Forelimb muscle (tissue), 1 donor: ENCODE measurements at regions not wholly inside any gene's neighbourhood (a gene's known extent, or its start where the extent isn't known, plus 50 kb on each side); places are given as distances from the start of the nearest gene placed in this dataset.

Experiments used
- DNase-seq: peaks from one replicate; pipeline ENCODE4 v3.0.0-alpha.2; 2013; ENCODE audit warnings: low read depth

- no peak for DNase-seq
Measured at GRCh38 chr10:78513330-78513729, 479.7 kb downstream of the RPS24 start.

GRCh38 chr10:78513986-78514385, 480.3 kb downstream of the RPS24 start:
- DNase-seq = no peak

- DNase-seq = no peak
Measured at GRCh38 chr10:78514459-78514858, 480.8 kb downstream of the RPS24 start.

GRCh38 chr10:78515038-78515872, 481.6 kb downstream of the RPS24 start:
- no peak for DNase-seq

- DNase-seq = no peak
Measured at GRCh38 chr10:78515873-78516153, 482.1 kb downstream of the RPS24 start.

GRCh38 chr10:78516236-78516635, 482.6 kb downstream of the RPS24 start:
- DNase-seq = no peak

GRCh38 chr10:78516756-78517155, 483.1 kb downstream of the RPS24 start:
- no peak for DNase-seq

- no peak for DNase-seq
Measured at GRCh38 chr10:78518224-78518623, 484.6 kb downstream of the RPS24 start.

GRCh38 chr10:78520737-78521430, 487.2 kb downstream of the RPS24 start:
- no peak for DNase-seq

- DNase-seq = no peak
Measured at GRCh38 chr10:78523453-78523852, 489.8 kb downstream of the RPS24 start.

- DNase-seq = no peak
Measured at GRCh38 chr10:78524342-78524741, 490.7 kb downstream of the RPS24 start.

- DNase-seq = no peak
Measured at GRCh38 chr10:78524941-78525340, 491.3 kb downstream of the RPS24 start.

- DNase-seq = no peak
Measured at GRCh38 chr10:78526347-78526746, 492.7 kb downstream of the RPS24 start.

GRCh38 chr10:78527296-78527695, 493.6 kb downstream of the RPS24 start:
- DNase-seq = no peak

GRCh38 chr10:78528749-78529204, 495.1 kb downstream of the RPS24 start:
- DNase-seq = no peak

GRCh38 chr10:78529262-78529661, 495.6 kb downstream of the RPS24 start:
- DNase-seq = no peak

- DNase-seq = no peak
Measured at GRCh38 chr10:78531088-78531487, 497.4 kb downstream of the RPS24 start.

GRCh38 chr10:78532480-78533042, 498.9 kb downstream of the RPS24 start:
- DNase-seq = no peak

GRCh38 chr10:78533098-78533497, 499.4 kb downstream of the RPS24 start:
- DNase-seq = no peak

- DNase-seq = no peak
Measured at GRCh38 chr10:78533776-78534175, 500.1 kb downstream of the RPS24 start.

- DNase-seq = no peak
Measured at GRCh38 chr10:78535716-78536218, 502.1 kb downstream of the RPS24 start.

- DNase-seq = no peak
Measured at GRCh38 chr10:78537018-78537417, 503.4 kb downstream of the RPS24 start.

- DNase-seq = no peak
Measured at GRCh38 chr10:78539247-78539766, 505.6 kb downstream of the RPS24 start.
